Activated CD4-positive, alpha-beta T cell treated with anti-CD3 and anti-CD28 coated beads for 36 hours (primary cell): ENCODE measurements at regions not wholly inside any gene's neighbourhood (a gene's known extent, or its start where the extent isn't known, plus 50 kb on each side); places are given as distances from the start of the nearest gene placed in this dataset.

Experiments used
- ATAC-seq: fragments of 200-7000 bp; cut with Tn5 transposase; one replicate; pipeline ENCODE4 v1.10.0; 2021; ENCODE audit warnings: mild to moderate bottlenecking, moderate library complexity
- CTCF ChIA-PET: fragments of 350-600 bp; sonication (Branson Sonifier 250); formaldehyde crosslinking; loops from one replicate; lab custom pipeline; 2021; ENCODE audit warnings: antibody characterized with exemption; lab: Charles Lee
- POLR2A ChIA-PET: fragments of 350-600 bp; sonication (Branson Sonifier 250); formaldehyde crosslinking; loops from one replicate; lab custom pipeline; 2021; ENCODE audit warnings: antibody characterized with exemption, inconsistent platforms; lab: Charles Lee
- DNase-seq: peaks from one replicate; pipeline ENCODE4 v3.0.0-alpha.2; 2020
- H3K27ac Mint-ChIP-seq: one replicate; pipeline ENCODE4 v1.8.0; 2021; ENCODE audit warnings: mixed read lengths
- H3K27me3 Mint-ChIP-seq: one replicate; pipeline ENCODE4 v1.8.0; 2021; ENCODE audit warnings: mixed read lengths
- H3K36me3 Mint-ChIP-seq: one replicate; pipeline ENCODE4 v1.8.0; 2021; ENCODE audit warnings: low read depth, mixed read lengths
- H3K4me1 Mint-ChIP-seq: one replicate; pipeline ENCODE4 v1.8.0; 2021; ENCODE audit warnings: mixed read lengths
- H3K4me3 Mint-ChIP-seq: one replicate; pipeline ENCODE4 v1.8.0; 2021; ENCODE audit warnings: mild to moderate bottlenecking, moderate library complexity, mixed read lengths
- H3K9me3 Mint-ChIP-seq: one replicate; pipeline ENCODE4 v1.8.0; 2021; ENCODE audit warnings: low read depth, mixed read lengths
- intact Hi-C, 2 experiments: fragments of 100-400 bp; cut with DNase I in 1 of 2; cut with micrococcal nuclease in 1 of 2; formaldehyde crosslinking; loops; one replicate each; pipeline versions ENCODE4 v1.14.2 to v1.15.1; 2022 to 2024; cut with DNase I, micrococcal nuclease

- ATAC-seq (no peak), DNase-seq (no peak)
- peaks cover 2% of the 10 kb centered on the region for H3K9me3 Mint-ChIP-seq
- no peaks in the 10 kb centered on the region for H3K27me3 Mint-ChIP-seq
- no peak overlapping the region for H3K27ac Mint-ChIP-seq
- H3K4me3 Mint-ChIP-seq = no peak overlapping the region
- no peaks in the 10 kb centered on the region for H3K36me3 Mint-ChIP-seq
- H3K4me1 Mint-ChIP-seq = no peaks in the 10 kb centered on the region
- intact Hi-C loops = no loop called here
- ChIA-PET POLR2A (no interaction called here), CTCF (no interaction called here)
Measured at GRCh38 chr21:27614231-27614630, 647.3 kb upstream of the ADAMTS5 start.

- Mint-ChIP-seq H3K27me3 (no peaks in the 10 kb centered on the region), H3K36me3 (no peaks in the 10 kb centered on the region), H3K4me3 (no peak overlapping the region), H3K27ac (no peak overlapping the region), H3K4me1 (no peaks in the 10 kb centered on the region), H3K9me3 (peaks cover 5% of the 10 kb centered on the region)
- no peak for ATAC-seq
- DNase-seq = no peak
- CTCF ChIA-PET = interaction anchor here (0.7 kb wide), 1 partner anchor 66 kb away, joined by 4 read pairs; no protein-coding TSS in a partner anchor
- POLR2A ChIA-PET = no interaction called here
- intact Hi-C loops = no loop called here
Measured at GRCh38 chr21:27606422-27606821, 639.5 kb upstream of the ADAMTS5 start.

- no peak for DNase-seq
- no peak for ATAC-seq
- POLR2A ChIA-PET = no interaction called here
- Mint-ChIP-seq H3K27ac (no peak overlapping the region), H3K9me3 (no peaks in the 10 kb centered on the region), H3K27me3 (peaks cover 1% of the 10 kb centered on the region), H3K4me3 (no peak overlapping the region), H3K36me3 (no peaks in the 10 kb centered on the region), H3K4me1 (no peaks in the 10 kb centered on the region)
- intact Hi-C loops = no loop called here
- CTCF ChIA-PET = no interaction called here
Measured at GRCh38 chr21:27596196-27596595, 629.3 kb upstream of the ADAMTS5 start.

GRCh38 chr21:27595716-27596115, 628.8 kb upstream of the ADAMTS5 start:
- intact Hi-C loops = no loop called here
- H3K4me3 Mint-ChIP-seq = no peak overlapping the region
- no peaks in the 10 kb centered on the region for H3K4me1 Mint-ChIP-seq
- H3K27me3 Mint-ChIP-seq = peaks cover 1% of the 10 kb centered on the region
- no peak overlapping the region for H3K27ac Mint-ChIP-seq
- ATAC-seq (no peak), DNase-seq (no peak)
- H3K36me3 Mint-ChIP-seq = no peaks in the 10 kb centered on the region
- POLR2A ChIA-PET = no interaction called here
- no peaks in the 10 kb centered on the region for H3K9me3 Mint-ChIP-seq
- CTCF ChIA-PET = no interaction called here

GRCh38 chr21:27590271-27590670, 623.4 kb upstream of the ADAMTS5 start:
- CTCF ChIA-PET = no interaction called here
- DNase-seq = no peak
- no peaks in the 10 kb centered on the region for H3K4me1 Mint-ChIP-seq
- peaks cover 1% of the 10 kb centered on the region for H3K27me3 Mint-ChIP-seq
- no peak for ATAC-seq
- POLR2A ChIA-PET = no interaction called here
- no peaks in the 10 kb centered on the region for H3K36me3 Mint-ChIP-seq
- H3K9me3 Mint-ChIP-seq = no peaks in the 10 kb centered on the region
- intact Hi-C loops = no loop called here
- no peak overlapping the region for H3K4me3 Mint-ChIP-seq
- H3K27ac Mint-ChIP-seq = no peak overlapping the region

GRCh38 chr21:27589781-27590180, 622.9 kb upstream of the ADAMTS5 start:
- POLR2A ChIA-PET = no interaction called here
- Mint-ChIP-seq H3K27ac (no peak overlapping the region), H3K4me3 (no peak overlapping the region), H3K4me1 (no peaks in the 10 kb centered on the region), H3K36me3 (no peaks in the 10 kb centered on the region), H3K9me3 (no peaks in the 10 kb centered on the region), H3K27me3 (peaks cover 1% of the 10 kb centered on the region)
- intact Hi-C loops = no loop called here
- ATAC-seq (no peak), DNase-seq (no peak)
- CTCF ChIA-PET = no interaction called here

- ChIA-PET POLR2A (no interaction called here), CTCF (no interaction called here)
- DNase-seq (no peak), ATAC-seq (no peak)
- Mint-ChIP-seq H3K36me3 (no peaks in the 10 kb centered on the region), H3K27ac (no peak overlapping the region), H3K4me1 (no peaks in the 10 kb centered on the region), H3K27me3 (no peaks in the 10 kb centered on the region), H3K9me3 (no peaks in the 10 kb centered on the region), H3K4me3 (no peak overlapping the region)
- intact Hi-C loops = no loop called here
Measured at GRCh38 chr21:27586986-27587385, 620.1 kb upstream of the ADAMTS5 start.

- DNase-seq (no peak), ATAC-seq (no peak)
- Mint-ChIP-seq H3K36me3 (no peaks in the 10 kb centered on the region), H3K4me3 (no peak overlapping the region), H3K9me3 (no peaks in the 10 kb centered on the region), H3K4me1 (no peaks in the 10 kb centered on the region), H3K27ac (no peak overlapping the region), H3K27me3 (no peaks in the 10 kb centered on the region)
- CTCF ChIA-PET = no interaction called here
- intact Hi-C loops = no loop called here
- POLR2A ChIA-PET = no interaction called here
Measured at GRCh38 chr21:27586326-27586725, 619.4 kb upstream of the ADAMTS5 start.

GRCh38 chr21:27584256-27584655, 617.4 kb upstream of the ADAMTS5 start:
- CTCF ChIA-PET = interaction anchor here (0.7 kb wide), 1 partner anchor 38 kb away, joined by 4 read pairs; no protein-coding TSS in a partner anchor
- Mint-ChIP-seq H3K27me3 (no peaks in the 10 kb centered on the region), H3K4me1 (no peaks in the 10 kb centered on the region), H3K36me3 (no peaks in the 10 kb centered on the region), H3K4me3 (no peak overlapping the region), H3K27ac (no peak overlapping the region), H3K9me3 (peaks cover 2% of the 10 kb centered on the region)
- ATAC-seq = no peak
- intact Hi-C loops = no loop called here
- no peak for DNase-seq
- POLR2A ChIA-PET = no interaction called here

GRCh38 chr21:27582948-27583430, 616.1 kb upstream of the ADAMTS5 start:
- Mint-ChIP-seq H3K4me3 (no peak overlapping the region), H3K9me3 (peaks cover 2% of the 10 kb centered on the region), H3K36me3 (no peaks in the 10 kb centered on the region), H3K4me1 (no peaks in the 10 kb centered on the region), H3K27me3 (no peaks in the 10 kb centered on the region), H3K27ac (no peak overlapping the region)
- ChIA-PET CTCF (interaction anchor here (0.6 kb wide), 2 partner anchors 611 to 674 kb away, joined by 3 read pairs; no protein-coding TSS in a partner anchor), POLR2A (no interaction called here)
- intact Hi-C loops = no loop called here
- DNase-seq = no peak
- no peak for ATAC-seq

GRCh38 chr21:27582246-27582947, 615.5 kb upstream of the ADAMTS5 start:
- POLR2A ChIA-PET = no interaction called here
- CTCF ChIA-PET = interaction anchor here (0.6 kb wide), 1 partner anchor 1628 kb away, joined by 3 read pairs; no protein-coding TSS in a partner anchor
- Mint-ChIP-seq H3K4me3 (no peak overlapping the region), H3K27me3 (no peaks in the 10 kb centered on the region), H3K9me3 (peaks cover 2% of the 10 kb centered on the region), H3K36me3 (no peaks in the 10 kb centered on the region), H3K27ac (no peak overlapping the region), H3K4me1 (no peaks in the 10 kb centered on the region)
- intact Hi-C loops = no loop called here
- no peak for ATAC-seq
- no peak for DNase-seq

GRCh38 chr21:27581168-27581567, 614.3 kb upstream of the ADAMTS5 start:
- DNase-seq (no peak), ATAC-seq (no peak)
- no peak overlapping the region for H3K4me3 Mint-ChIP-seq
- ChIA-PET CTCF (no interaction called here), POLR2A (no interaction called here)
- H3K9me3 Mint-ChIP-seq = peaks cover 2% of the 10 kb centered on the region
- H3K27me3 Mint-ChIP-seq = no peaks in the 10 kb centered on the region
- H3K4me1 Mint-ChIP-seq = no peaks in the 10 kb centered on the region
- H3K27ac Mint-ChIP-seq = no peak overlapping the region
- H3K36me3 Mint-ChIP-seq = no peaks in the 10 kb centered on the region
- intact Hi-C loops = no loop called here
